ENCODE measurements at regions not wholly inside any gene's neighbourhood (a gene's known extent, or its start where the extent isn't known, plus 50 kb on each side); places are given as distances from the start of the nearest gene placed in this dataset.

DNA sequence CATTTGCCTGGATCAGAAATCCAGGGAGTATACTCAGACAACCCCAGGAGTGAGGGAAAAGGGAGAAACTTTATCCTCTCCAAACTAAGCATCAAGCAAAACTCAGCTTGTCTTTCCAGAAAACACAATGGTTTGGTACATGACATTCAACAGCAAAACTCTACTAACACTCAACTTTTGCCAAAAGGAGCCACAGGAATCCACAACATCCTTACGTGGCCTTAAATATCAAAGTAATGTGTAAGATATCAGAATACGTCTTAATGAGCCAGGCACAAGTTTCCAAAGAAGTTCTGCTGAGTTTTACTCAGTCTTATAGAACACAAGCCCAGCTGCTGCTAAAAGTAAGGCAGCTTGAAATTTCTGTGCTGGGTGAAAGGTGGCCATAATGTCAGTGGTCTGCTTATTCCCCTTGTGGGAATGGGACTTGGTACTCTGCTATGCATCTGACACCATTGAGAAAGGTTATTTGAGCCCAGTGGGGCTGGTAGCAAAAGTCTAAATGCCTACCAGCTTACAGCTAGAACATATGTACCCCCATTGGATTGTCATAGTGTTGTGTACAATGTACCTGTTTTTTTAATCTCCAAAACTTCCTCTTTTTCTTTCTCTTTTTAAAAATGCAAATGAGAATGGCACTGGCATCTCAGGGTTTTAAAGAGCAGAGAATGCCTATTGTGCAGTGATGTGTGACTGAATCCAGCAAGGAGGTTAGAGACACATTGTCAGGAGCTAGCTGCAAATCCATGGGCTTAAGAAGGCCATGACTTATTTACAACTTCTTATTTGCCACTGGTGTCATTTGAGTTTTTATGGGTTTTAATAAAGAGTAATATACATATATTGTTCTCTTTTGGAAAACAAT lies 62.0 kb upstream of the ST6GALNAC3 start:
- DNase-seq (ENCODE audit: low read depth): no peak
- TF ChIP-seq, protein P1, sequence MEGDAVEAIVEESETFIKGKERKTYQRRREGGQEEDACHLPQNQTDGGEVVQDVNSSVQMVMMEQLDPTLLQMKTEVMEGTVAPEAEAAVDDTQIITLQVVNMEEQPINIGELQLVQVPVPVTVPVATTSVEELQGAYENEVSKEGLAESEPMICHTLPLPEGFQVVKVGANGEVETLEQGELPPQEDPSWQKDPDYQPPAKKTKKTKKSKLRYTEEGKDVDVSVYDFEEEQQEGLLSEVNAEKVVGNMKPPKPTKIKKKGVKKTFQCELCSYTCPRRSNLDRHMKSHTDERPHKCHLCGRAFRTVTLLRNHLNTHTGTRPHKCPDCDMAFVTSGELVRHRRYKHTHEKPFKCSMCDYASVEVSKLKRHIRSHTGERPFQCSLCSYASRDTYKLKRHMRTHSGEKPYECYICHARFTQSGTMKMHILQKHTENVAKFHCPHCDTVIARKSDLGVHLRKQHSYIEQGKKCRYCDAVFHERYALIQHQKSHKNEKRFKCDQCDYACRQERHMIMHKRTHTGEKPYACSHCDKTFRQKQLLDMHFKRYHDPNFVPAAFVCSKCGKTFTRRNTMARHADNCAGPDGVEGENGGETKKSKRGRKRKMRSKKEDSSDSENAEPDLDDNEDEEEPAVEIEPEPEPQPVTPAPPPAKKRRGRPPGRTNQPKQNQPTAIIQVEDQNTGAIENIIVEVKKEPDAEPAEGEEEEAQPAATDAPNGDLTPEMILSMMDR (conservative IDR thresholded peaks at IDR 0.05; ENCODE audit: control insufficient read depth, insufficient read depth, low read depth, low read length): no peak
- H3K4me3 ChIP-seq (ENCODE audit: control insufficient read depth, low read depth, low read length): no peak overlapping the region

DNA sequence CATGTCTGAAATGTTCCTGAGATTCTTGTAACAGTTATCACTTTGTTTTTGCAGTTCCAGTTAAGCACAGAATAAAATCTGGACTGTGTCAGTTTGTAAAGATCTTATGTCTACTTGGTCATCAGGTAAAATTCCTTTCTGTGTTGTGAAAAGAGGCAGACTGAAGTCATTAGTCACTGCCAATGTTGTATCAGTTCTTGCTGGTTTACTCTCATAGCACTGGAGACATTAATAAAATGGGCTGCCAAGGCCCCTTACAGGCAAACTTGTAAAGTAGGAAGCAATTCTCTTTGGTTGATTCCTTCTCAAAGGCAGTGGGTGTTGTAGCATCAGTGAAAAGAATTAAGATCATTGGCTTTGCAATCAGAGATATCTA lies 61.4 kb upstream of the ST6GALNAC3 start:
- no peak overlapping the region for H3K4me3 ChIP-seq (ENCODE audit: control insufficient read depth, low read depth, low read length)
- DNase-seq (ENCODE audit: low read depth): no peak
- TF ChIP-seq, protein P1 (conservative IDR thresholded peaks at IDR 0.05; ENCODE audit: control insufficient read depth, insufficient read depth, low read depth, low read length): no peak

DNA sequence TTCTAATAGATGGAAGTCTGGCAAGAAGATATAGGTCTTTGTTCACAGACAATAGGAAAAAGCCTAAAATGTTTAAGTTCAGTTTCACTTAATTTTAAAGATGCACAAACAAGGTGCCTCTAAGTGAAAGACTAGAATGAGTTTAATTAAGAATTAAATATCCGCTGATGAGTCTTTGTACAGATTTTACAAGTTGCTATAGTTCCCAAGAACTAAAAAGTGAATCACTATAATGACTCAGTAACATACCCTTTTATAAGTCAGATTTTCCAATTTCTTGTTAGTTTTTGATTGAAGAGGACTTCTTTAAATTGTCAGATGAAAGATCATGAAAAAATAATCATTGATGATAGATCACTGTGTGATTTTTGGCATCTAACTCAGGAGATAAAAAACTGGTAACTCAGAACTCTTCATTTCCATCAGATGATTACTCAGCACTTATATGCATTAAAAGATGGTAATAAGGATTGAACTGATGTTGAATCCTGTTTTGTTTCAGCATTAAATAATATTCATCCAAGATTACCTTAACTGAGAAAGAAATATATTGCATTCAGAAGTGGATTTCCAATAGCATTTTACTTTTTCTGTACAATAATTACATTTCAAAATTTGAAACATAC lies 59.0 kb upstream of the ST6GALNAC3 start:
- TF ChIP-seq, protein P1 (conservative IDR thresholded peaks at IDR 0.05; ENCODE audit: control insufficient read depth, insufficient read depth, low read depth, low read length): no peak
- no peak for DNase-seq (ENCODE audit: low read depth)
- no peak overlapping the region for H3K4me3 ChIP-seq (ENCODE audit: control insufficient read depth, low read depth, low read length)

DNA sequence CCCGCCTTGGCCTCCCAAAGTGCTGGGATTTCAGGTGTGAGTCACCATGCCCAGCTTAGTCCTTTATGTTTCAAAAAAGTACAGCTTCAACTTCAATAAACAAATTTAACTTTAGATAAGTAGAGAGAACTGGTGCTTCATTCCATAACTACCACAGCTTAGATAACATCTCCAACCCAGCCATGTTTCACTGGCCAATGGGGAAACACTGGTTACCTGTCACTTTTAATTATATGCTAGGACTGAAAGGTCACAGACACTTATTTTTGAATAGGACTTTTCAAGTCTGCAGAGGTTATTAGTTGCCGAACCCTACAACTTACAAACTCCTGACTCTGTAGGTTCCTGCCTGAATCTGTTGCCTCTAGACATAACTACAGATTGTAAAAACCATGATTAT lies 56.5 kb upstream of the ST6GALNAC3 start:
- no peak for DNase-seq (ENCODE audit: low read depth)
- TF ChIP-seq, protein P1 (conservative IDR thresholded peaks at IDR 0.05; ENCODE audit: control insufficient read depth, insufficient read depth, low read depth, low read length): no peak
- no peak overlapping the region for H3K4me3 ChIP-seq (ENCODE audit: control insufficient read depth, low read depth, low read length)

DNA sequence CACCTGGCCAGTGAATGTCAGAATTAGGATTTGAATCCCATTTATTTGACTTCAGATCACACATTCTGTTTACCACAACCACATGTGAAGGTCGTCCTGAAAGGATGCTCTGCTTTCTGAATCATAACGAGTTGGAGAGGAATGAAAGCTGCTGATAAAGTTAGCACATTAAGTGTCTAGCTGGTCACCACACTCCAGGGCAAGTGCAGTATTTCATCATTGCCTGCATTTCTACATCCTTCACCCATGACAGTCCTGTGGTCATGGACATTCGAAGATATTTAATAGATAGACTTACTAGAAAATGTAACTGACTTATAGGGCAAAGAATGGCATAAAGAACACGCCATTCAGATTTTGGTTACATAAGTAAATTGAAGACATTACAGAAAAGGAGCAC lies 52.7 kb upstream of the ST6GALNAC3 start:
- TF ChIP-seq, protein P1 (conservative IDR thresholded peaks at IDR 0.05; ENCODE audit: control insufficient read depth, insufficient read depth, low read depth, low read length): no peak
- H3K4me3 ChIP-seq (ENCODE audit: control insufficient read depth, low read depth, low read length): no peak overlapping the region
- no peak for DNase-seq (ENCODE audit: low read depth)

DNA sequence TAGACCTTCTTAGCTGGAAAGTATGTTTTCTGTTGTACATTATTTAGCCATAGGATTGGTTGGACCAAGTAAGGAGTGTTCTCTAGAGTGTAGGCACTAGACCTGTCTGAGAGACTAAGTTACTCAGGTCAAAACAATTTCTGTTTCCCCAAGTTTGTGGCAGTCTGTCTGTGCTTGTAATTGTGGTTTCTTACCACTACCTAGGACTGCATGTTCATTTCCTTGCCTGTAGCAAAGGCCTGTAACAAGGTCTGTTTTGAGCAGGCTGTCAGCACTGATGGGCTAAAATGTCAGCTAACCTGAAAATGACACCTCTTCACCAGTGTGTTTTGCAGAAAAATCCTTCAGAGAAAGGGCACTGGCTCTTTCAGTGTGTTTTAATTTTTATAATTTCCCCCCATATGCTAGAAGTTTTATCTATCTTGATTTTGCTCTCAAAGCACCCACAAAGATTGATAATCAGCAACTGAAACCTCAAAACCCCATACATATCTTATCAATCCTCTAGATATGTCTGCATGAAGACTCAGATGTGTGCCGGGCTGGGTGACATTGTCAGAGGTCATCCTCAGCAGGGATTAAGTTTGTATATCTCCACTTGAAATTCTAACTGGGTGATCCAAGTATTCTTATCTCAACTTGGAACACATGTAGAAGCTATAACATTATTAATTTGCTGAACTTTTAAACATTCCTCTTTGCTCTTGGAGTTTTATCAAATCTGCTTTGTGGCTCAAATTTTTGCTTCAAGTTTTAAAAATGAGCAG lies 50.7 kb upstream of the ST6GALNAC3 start:
- DNase-seq (ENCODE audit: low read depth): no peak
- TF ChIP-seq, protein P1 (conservative IDR thresholded peaks at IDR 0.05; ENCODE audit: control insufficient read depth, insufficient read depth, low read depth, low read length): no peak
- H3K4me3 ChIP-seq (ENCODE audit: control insufficient read depth, low read depth, low read length): no peak overlapping the region
